ENCODE measurements at regions not wholly inside any gene's neighbourhood (a gene's known extent, or its start where the extent isn't known, plus 50 kb on each side); places are given as distances from the start of the nearest gene placed in this dataset.

DNA sequence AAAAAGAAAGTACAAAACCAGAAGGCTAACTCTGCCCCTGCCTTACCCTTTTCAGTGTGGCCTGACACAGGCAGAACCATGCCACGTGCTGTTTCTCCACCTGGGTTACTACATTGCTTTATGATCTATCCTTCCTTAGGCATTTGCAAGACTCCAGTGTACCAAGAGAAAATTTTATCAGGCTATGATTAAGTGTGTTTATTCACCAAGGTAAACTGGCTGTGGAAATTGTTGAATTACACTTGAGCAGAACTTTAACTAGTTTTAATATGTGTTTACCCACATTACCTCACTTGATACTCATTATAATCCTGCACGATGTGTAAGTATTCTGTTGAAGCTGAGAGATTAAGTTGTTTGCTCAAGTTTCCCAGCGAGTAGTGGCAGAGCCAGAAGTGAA lies 129.7 kb upstream of the MYOCD start:
- POLR2A ChIA-PET = no interaction called here
- no peaks in the 10 kb centered on the region for H3K36me3 ChIP-seq (ENCODE audit: control insufficient read depth, insufficient read depth, low read length)
- no peak for TF ChIP-seq CTCF (IDR thresholded peaks at IDR 0.05; ENCODE audit: insufficient read depth, low read depth, low read length)
- H3K4me3 ChIP-seq (ENCODE audit: low read depth, low read length) = no peak overlapping the region
- no peak for DNase-seq (ENCODE audit: low read depth)
- CTCF ChIA-PET = interaction anchor here (1.1 kb wide), 1 partner anchor 131 kb away, joined by 3 read pairs; no protein-coding TSS in a partner anchor
- H3K27me3 ChIP-seq (ENCODE audit: control insufficient read depth, insufficient read depth, low read length) = no peaks in the 10 kb centered on the region

DNA sequence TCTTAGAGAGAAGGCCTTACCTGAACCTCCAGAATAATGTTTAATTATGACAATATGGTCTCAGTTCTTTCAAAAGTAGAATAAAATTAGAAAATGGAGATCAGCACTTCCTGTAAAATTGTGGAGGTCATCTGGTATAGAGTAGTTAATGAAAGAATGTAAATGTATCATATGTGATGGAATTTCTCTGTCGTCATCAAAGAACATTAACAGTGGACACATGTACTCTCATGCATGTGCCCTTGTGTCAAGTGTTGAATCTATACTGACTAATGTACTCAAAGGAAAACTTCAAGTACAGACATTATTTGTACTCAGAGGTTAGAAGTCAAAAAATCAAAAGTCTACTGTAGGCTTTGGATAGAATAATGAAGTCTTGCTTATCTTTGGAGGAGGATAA lies 129.2 kb upstream of the MYOCD start:
- DNase-seq (ENCODE audit: low read depth) = no peak
- TF ChIP-seq CTCF (IDR thresholded peaks at IDR 0.05; ENCODE audit: insufficient read depth, low read depth, low read length) = no peak
- no peaks in the 10 kb centered on the region for H3K27me3 ChIP-seq (ENCODE audit: control insufficient read depth, insufficient read depth, low read length)
- H3K36me3 ChIP-seq (ENCODE audit: control insufficient read depth, insufficient read depth, low read length) = no peaks in the 10 kb centered on the region
- POLR2A ChIA-PET = no interaction called here
- no peak overlapping the region for H3K4me3 ChIP-seq (ENCODE audit: low read depth, low read length)
- CTCF ChIA-PET = interaction anchor here (1.1 to 1.8 kb wide), 2 partner anchors 9 to 131 kb away, joined by 3 to 11 read pairs; no protein-coding TSS in a partner anchor

GRCh38 chr17:12537436-12537835 lies 128.3 kb upstream of the MYOCD start:
- POLR2A ChIA-PET = no interaction called here
- DNase-seq (ENCODE audit: low read depth) = no peak
- no peaks in the 10 kb centered on the region for H3K36me3 ChIP-seq (ENCODE audit: control insufficient read depth, insufficient read depth, low read length)
- CTCF ChIA-PET = interaction anchor here (1.8 kb wide), 1 partner anchor 8 kb away, joined by 11 read pairs; no protein-coding TSS in a partner anchor
- H3K27me3 ChIP-seq (ENCODE audit: control insufficient read depth, insufficient read depth, low read length) = no peaks in the 10 kb centered on the region
- TF ChIP-seq CTCF (IDR thresholded peaks at IDR 0.05; ENCODE audit: insufficient read depth, low read depth, low read length) = no peak
- H3K4me3 ChIP-seq (ENCODE audit: low read depth, low read length) = no peak overlapping the region

GRCh38 chr17:12538003-12538402 lies 127.7 kb upstream of the MYOCD start:
- H3K36me3 ChIP-seq (ENCODE audit: control insufficient read depth, insufficient read depth, low read length) = no peaks in the 10 kb centered on the region
- POLR2A ChIA-PET = interaction anchor here (0.6 kb wide), 1 partner anchor 205 kb away, joined by 5 read pairs; no protein-coding TSS in a partner anchor
- H3K27me3 ChIP-seq (ENCODE audit: control insufficient read depth, insufficient read depth, low read length) = no peaks in the 10 kb centered on the region
- CTCF ChIA-PET = interaction anchor here (1.8 kb wide), 1 partner anchor 8 kb away, joined by 11 read pairs; no protein-coding TSS in a partner anchor
- no peak overlapping the region for H3K4me3 ChIP-seq (ENCODE audit: low read depth, low read length)
- no peak for TF ChIP-seq CTCF (IDR thresholded peaks at IDR 0.05; ENCODE audit: insufficient read depth, low read depth, low read length)
- DNase-seq (ENCODE audit: low read depth) = no peak

GRCh38 chr17:12545877-12546513 lies 119.7 kb upstream of the MYOCD start:
- Histone ChIP-seq H3K27me3 (ENCODE audit: control insufficient read depth, insufficient read depth, low read length) (no peaks in the 10 kb centered on the region), H3K4me3 (ENCODE audit: low read depth, low read length) (no peak overlapping the region), H3K36me3 (ENCODE audit: control insufficient read depth, insufficient read depth, low read length) (no peaks in the 10 kb centered on the region)
- no peak for DNase-seq (ENCODE audit: low read depth)
- CTCF ChIA-PET = interaction anchor here (0.6 to 8.6 kb wide), 35 partner anchors 8 to 307 kb away, joined by 3 to 90 read pairs (median 4); partner anchors contain the start of gene MYOCD
- POLR2A ChIA-PET = interaction anchor here (0.6 kb wide), 1 partner anchor 119 kb away, joined by 5 read pairs; no protein-coding TSS in a partner anchor
- peak; percentile 85 for TF ChIP-seq CTCF (IDR thresholded peaks at IDR 0.05; ENCODE audit: insufficient read depth, low read depth, low read length)

Measured in BJ (cell line).